Mucosa of stomach (tissue), 1 donor: ENCODE measurements at regions not wholly inside any gene's neighbourhood (a gene's known extent, or its start where the extent isn't known, plus 50 kb on each side); places are given as distances from the start of the nearest gene placed in this dataset.

Experiments used
- H3K27me3 ChIP-seq: one replicate; pipeline ENCODE4 v1.7.0; 2013; ENCODE audit warnings: mild to moderate bottlenecking, low read length; ENCODE audit not compliant: control insufficient read depth, insufficient read depth
- H3K36me3 ChIP-seq: one replicate; pipeline ENCODE4 v1.7.0; 2013; ENCODE audit warnings: low read length; ENCODE audit not compliant: control insufficient read depth, insufficient read depth
- H3K4me1 ChIP-seq: one replicate; pipeline ENCODE4 v1.7.0; 2013; ENCODE audit warnings: mild to moderate bottlenecking, low read length; ENCODE audit not compliant: control insufficient read depth, insufficient read depth
- H3K4me3 ChIP-seq: one replicate; pipeline ENCODE4 v1.7.0; 2013; ENCODE audit warnings: low read length
- H3K9ac ChIP-seq: one replicate; pipeline ENCODE4 v1.7.0; 2013; ENCODE audit warnings: mild to moderate bottlenecking, low read length, moderate library complexity
- H3K9me3 ChIP-seq: one replicate; pipeline ENCODE4 v1.7.0; 2013; ENCODE audit warnings: mild to moderate bottlenecking, low read length, moderate library complexity; ENCODE audit not compliant: control insufficient read depth
- donor health status: Pancreatic carcinoma.

DNA sequence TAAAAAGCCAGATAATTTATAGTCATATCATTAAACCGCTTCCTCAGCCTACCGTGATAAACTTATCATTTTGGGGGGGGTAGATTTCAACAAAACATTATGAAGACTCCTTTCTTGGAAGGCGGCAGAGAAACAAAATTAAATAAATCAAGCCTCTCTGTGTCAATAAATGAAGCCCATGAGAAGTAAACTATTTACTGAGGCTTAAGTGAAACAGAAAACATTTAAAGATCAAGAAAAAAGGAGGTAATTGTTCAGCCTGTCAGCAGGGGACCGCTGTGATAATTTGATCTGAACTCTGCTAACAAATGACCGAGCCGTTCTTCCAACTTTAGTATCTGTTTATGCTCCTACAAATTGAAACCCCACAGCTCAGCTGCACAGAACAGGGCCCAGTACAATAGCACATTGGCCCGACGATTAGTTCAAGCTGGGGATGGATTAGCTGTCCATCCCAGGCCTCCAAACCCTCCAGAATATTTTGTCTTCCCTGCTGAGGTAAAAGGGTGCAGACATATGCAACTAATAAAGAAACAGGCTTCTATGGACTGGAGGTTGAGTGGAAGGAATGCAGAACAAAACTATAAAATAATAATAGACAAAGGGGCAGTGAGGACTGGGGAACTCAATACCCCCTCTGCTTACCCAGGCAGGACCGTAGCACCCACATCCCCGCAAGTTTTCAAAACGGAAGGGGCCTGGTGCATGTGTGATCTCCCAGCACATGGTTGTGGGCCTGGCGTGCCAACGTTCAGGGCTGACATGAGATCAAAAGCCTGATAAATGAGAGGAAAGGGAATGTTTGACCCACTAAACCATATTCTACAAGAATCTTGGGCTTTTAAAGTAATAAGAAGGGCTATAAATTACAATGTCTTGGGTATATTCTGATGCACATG is 298.1 kb upstream of the IRX5 start:
- H3K4me3 ChIP-seq: no peak overlapping the region
- no peak overlapping the region for H3K9ac ChIP-seq
- no peaks in the 10 kb centered on the region for H3K36me3 ChIP-seq
- H3K9me3 ChIP-seq: no peaks in the 10 kb centered on the region
- no peaks in the 10 kb centered on the region for H3K27me3 ChIP-seq
- H3K4me1 ChIP-seq: peaks cover 24% of the 10 kb centered on the region

DNA sequence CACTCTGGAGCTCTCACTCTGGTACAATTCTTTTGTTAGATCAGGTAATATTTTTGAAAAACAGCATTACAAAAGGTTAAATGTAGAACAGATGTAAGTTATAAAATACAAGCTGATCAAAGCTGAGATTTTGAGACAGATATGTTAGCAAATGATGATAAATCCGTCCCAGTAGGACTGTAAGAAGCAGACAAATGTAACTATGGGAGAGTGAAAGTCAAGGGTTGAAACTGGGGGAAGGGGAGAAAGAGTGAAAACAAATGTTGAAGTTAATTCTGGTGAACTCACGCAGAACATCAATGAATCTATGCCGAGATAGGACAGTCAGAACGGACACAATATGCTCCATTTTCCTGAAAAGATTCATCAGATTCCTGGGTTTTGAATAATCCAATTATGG is 298.9 kb upstream of the IRX5 start:
- Histone ChIP-seq H3K9me3 (no peaks in the 10 kb centered on the region), H3K9ac (no peak overlapping the region), H3K4me1 (peaks cover 24% of the 10 kb centered on the region), H3K36me3 (no peaks in the 10 kb centered on the region), H3K27me3 (no peaks in the 10 kb centered on the region), H3K4me3 (no peak overlapping the region)

DNA sequence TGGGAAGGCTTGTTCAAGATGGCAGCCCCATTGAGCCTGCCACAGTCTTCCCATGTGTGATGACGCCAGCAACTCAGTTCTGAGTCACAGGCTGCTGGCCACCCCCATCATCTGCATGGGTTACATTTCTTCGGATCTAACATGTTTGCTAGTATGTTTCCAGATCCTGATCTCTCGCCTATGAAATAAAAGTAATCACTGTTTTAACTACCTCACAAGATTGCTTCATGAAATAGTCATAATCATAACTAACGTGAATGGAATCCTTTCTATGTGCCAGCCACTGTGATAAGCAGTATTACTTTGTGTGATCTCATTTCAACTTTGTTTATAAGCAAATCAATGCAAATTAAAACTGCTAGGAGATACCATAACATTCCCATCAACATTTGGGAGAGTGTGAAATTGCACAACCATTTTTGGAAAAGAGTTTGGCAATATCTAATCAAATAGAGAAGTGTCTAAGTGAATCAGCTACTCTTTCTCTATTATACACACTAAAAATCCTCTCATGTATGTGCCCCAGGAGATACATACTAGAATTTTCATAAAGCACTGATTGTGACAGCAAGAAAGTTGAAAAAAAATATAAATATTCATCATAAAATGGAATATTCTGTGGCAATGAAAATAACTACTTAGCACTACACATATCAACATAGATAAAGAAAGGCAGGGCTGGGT is 300.2 kb upstream of the IRX5 start:
- H3K9ac ChIP-seq: no peak overlapping the region
- no peaks in the 10 kb centered on the region for H3K9me3 ChIP-seq
- peaks cover 24% of the 10 kb centered on the region for H3K4me1 ChIP-seq
- H3K27me3 ChIP-seq: no peaks in the 10 kb centered on the region
- no peaks in the 10 kb centered on the region for H3K36me3 ChIP-seq
- no peak overlapping the region for H3K4me3 ChIP-seq

DNA sequence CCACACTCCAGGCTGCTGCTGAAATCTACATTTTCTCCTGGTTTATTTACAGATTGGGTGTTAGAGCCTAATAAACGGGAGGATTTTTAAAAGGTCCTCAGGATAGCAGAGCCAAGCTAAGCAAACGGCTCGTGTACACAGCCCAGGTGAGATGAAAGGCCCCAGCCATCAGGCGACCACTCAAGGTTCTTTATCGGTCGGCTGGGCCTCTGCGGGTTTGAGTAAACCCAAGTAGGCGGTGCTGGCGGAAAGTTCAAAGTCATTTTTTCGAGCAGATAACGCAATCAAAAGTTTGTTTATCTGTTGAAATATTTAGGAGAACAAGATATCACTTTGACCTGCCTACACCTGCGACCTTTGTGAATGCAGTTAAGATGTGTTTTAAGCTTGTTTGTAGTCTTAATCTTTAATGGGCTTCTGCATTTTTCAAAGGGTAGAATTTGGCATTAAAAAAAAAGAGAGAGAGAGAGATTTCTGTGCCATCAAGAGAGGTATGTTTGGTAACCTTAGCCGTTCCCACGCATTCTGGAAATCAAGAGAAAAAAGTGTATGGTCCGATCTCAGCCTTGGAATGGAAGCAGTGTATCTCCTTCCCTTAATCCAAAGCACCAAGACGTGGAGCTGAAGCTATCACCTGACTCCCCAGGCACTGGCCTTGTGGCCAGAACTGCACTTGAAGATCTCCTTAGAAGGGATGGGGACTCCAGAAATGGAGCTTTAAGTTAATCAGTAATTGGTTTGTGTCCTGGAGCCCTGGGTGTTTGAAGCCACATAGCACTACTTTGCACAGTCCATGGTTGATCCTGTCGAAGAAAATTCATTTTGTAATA is 301.7 kb upstream of the IRX5 start:
- Histone ChIP-seq H3K9ac (no peak overlapping the region), H3K27me3 (no peaks in the 10 kb centered on the region), H3K4me3 (no peak overlapping the region)

DNA sequence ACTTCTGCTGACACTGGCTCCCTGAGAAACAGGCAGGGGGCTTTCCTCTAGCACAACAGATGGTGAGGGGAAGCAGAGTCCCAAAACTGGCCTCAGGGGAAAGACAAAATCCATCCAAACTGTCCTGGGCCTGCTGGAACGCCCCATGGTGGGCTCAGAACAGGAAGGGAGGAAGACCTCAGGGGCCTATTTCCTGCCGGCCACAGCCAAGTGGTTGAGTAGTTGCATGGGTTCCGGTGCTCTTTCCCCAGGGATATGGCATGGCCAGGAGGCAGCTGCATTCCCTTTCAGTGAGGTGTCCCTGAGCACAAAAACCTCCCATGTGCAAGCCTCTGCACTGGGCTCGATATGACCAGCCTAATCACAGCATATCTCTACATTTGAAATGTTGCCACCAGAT is 303.0 kb upstream of the IRX5 start:
- Histone ChIP-seq H3K9ac (no peak overlapping the region), H3K36me3 (no peaks in the 10 kb centered on the region), H3K4me3 (no peak overlapping the region), H3K4me1 (peaks cover 24% of the 10 kb centered on the region), H3K9me3 (no peaks in the 10 kb centered on the region), H3K27me3 (no peaks in the 10 kb centered on the region)

More for the DNA sequence above, 301.7 kb upstream of the IRX5 start:
- Histone ChIP-seq H3K9me3 (no peaks in the 10 kb centered on the region), H3K36me3 (no peaks in the 10 kb centered on the region), H3K4me1 (peaks cover 24% of the 10 kb centered on the region)

DNA sequence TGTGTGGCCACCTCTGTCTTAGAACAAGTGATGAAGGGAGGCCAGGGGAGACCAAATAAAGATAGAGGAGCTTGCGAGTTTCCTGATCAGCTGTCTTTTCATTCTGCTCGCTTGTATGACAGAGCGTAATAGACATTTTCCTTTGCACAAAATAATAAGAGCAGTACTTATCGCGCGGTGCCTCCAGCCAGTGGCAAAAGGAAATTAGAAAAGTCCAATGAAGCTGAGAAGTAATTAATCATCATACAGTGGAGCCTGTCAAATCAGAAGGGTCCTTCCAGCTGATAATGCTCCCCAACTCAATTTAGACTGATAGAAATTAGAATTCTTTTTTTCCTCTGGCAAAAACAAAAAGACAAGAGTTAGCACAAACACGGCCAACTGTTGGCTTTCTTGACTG is 307.0 kb upstream of the IRX5 start:
- Histone ChIP-seq H3K4me3 (no peak overlapping the region), H3K9me3 (no peaks in the 10 kb centered on the region), H3K27me3 (no peaks in the 10 kb centered on the region), H3K4me1 (peaks cover 9% of the 10 kb centered on the region), H3K36me3 (no peaks in the 10 kb centered on the region), H3K9ac (no peak overlapping the region)

DNA sequence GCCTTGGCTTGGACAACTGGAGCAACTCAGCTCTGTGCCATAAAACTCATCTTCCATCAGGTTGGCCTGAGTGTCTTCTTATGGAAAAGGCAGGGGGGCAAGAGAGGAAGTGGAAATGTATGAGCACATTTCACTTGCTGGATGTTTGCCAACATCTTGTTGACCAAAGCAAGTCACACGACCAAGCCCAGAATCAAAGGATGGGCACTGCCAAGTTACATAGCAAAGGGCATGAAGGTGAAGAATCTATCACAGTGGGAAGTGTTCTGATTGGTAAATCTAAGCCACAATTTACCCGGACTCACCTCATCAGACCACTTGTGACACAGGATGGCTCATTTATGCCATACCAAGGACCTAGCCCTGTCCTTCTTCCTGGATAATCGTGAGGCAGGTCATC is 310.5 kb upstream of the IRX5 start:
- Histone ChIP-seq H3K9me3 (no peaks in the 10 kb centered on the region), H3K4me1 (no peaks in the 10 kb centered on the region), H3K9ac (no peak overlapping the region), H3K4me3 (no peak overlapping the region), H3K27me3 (no peaks in the 10 kb centered on the region), H3K36me3 (no peaks in the 10 kb centered on the region)

DNA sequence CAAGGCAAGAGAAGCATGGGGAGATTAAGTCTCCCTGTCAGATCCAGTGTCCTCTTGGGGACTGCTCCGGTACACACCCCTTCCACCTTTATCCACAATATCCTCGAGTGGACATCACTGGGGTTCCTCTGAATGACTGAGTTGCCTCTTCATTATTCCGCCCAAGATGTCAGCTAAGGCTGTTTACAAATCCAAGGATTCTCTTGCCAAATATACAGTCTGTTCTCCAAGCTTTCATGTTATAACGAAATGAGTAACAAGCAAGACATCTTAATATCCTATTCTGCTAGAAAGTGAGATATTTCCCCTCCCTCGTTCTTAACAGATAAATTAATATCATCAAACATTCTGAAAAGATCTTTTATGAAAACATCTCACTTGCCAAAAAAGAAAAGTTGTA is 314.1 kb upstream of the IRX5 start:
- no peak overlapping the region for H3K9ac ChIP-seq
- no peaks in the 10 kb centered on the region for H3K9me3 ChIP-seq
- H3K4me1 ChIP-seq: no peaks in the 10 kb centered on the region
- H3K36me3 ChIP-seq: no peaks in the 10 kb centered on the region
- no peaks in the 10 kb centered on the region for H3K27me3 ChIP-seq
- no peak overlapping the region for H3K4me3 ChIP-seq

DNA sequence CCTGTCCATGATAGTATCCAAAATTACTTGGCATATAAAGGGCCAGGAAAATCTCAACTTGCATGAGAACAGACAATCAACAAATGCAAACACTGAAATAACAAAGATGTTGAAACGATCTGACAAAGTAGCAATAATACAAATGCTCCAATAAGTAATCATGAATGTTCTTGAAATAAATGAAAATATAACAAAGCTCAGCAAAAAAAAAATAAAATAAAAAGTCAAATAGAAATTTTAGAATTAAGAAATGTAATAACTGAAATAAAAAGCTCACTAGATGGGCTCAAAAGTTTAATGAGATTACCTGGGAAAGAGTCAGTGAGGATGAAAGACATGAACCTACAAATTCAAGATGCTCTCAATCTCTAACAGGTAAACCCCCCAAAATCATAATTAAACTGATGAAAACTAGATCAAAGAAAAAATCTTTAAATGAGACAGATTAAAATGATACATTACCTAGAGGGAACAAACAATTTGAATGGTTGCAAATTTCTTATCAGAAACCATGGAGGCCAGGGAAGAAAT is 319.0 kb upstream of the IRX3 start:
- no peak overlapping the region for H3K9ac ChIP-seq
- no peaks in the 10 kb centered on the region for H3K9me3 ChIP-seq
- no peaks in the 10 kb centered on the region for H3K27me3 ChIP-seq
- H3K4me1 ChIP-seq: no peaks in the 10 kb centered on the region
- no peaks in the 10 kb centered on the region for H3K36me3 ChIP-seq
- no peak overlapping the region for H3K4me3 ChIP-seq

DNA sequence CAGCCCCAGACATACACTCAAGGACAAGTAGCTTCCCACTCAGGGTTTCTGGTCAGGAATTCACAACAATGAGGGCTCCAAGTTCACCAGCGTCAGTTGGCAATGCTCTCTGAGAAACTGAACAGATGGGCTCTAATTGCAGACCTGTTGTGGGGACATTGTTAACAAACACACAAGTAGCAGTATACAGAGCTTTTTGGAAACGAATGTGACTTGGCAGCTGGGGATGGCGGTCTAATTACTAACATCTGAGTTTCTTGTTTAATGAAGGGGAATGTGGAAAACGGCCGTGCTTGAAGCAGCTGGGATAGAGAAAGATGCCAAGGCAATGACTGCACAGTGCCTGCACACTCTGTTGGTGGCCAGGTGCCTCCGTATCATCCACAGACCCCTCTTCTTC is 316.1 kb upstream of the IRX3 start:
- no peak overlapping the region for H3K9ac ChIP-seq
- no peaks in the 10 kb centered on the region for H3K9me3 ChIP-seq
- no peaks in the 10 kb centered on the region for H3K27me3 ChIP-seq
- no peaks in the 10 kb centered on the region for H3K36me3 ChIP-seq
- no peak overlapping the region for H3K4me3 ChIP-seq
- no peaks in the 10 kb centered on the region for H3K4me1 ChIP-seq

DNA sequence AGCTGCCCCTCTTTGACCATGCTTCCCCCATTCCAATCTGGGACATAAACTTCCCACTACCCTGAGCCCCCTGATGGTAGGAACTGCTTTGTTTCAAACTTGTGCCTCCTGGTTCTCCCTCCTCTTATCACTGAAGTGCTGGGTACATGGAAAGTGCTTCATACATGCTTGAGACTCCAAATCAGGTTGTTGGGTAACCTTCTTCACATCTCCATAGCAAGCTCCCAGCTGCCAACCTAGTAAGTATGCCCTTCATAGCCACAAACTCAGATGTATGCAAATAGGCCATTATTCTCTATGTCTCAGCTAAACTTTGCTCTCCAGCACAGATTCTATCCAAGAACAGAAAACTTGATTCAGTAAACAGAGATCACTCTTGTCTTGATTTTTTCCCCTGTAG is 310.6 kb upstream of the IRX3 start:
- no peaks in the 10 kb centered on the region for H3K4me1 ChIP-seq
- H3K36me3 ChIP-seq: no peaks in the 10 kb centered on the region
- peaks cover 6% of the 10 kb centered on the region for H3K27me3 ChIP-seq
- H3K4me3 ChIP-seq: no peak overlapping the region
- no peak overlapping the region for H3K9ac ChIP-seq
- no peaks in the 10 kb centered on the region for H3K9me3 ChIP-seq

DNA sequence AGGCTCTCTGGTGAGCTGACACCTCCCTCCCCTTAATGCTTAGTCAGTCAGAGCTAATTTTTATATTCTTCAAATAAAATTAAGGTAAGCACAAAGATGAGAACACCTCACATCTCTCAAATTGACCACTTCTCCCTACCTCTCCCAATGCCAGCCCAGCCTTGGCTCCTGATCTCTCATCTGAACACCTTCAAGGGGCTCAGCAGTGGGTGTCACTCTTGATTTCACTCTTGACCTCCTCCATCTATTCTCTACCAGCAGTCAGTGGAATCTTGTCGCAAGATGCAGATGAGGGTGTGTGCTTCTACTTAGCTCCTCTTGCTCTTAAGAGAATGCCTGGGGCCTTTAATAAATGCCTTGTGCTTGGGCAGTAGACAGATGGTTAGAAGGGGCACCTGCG is 309.0 kb upstream of the IRX3 start:
- Histone ChIP-seq H3K27me3 (peaks cover 6% of the 10 kb centered on the region), H3K4me3 (no peak overlapping the region), H3K9ac (no peak overlapping the region)

More for the DNA sequence above, 309.0 kb upstream of the IRX3 start:
- H3K36me3 ChIP-seq: no peaks in the 10 kb centered on the region
- no peaks in the 10 kb centered on the region for H3K9me3 ChIP-seq
- H3K4me1 ChIP-seq: no peaks in the 10 kb centered on the region
